Hepatocyte (in vitro differentiated cells): ENCODE measurements at regions not wholly inside any gene's neighbourhood (a gene's known extent, or its start where the extent isn't known, plus 50 kb on each side); places are given as distances from the start of the nearest gene placed in this dataset.

ENCODE experiments used
- DNase-seq: peaks from one replicate; pipeline ENCODE4 v3.0.0-alpha.2; 2016; ENCODE audit warnings: low spot score
- H2AFZ ChIP-seq: fragments of 200-600 bp; sonication (generic); 2 replicates; pipeline ENCODE4 v1.6.0; 2016; ENCODE audit warnings: antibody characterized with exemption, mild to moderate bottlenecking
- H3K27ac ChIP-seq: fragments of 200-600 bp; sonication (generic); 2 replicates; pipeline ENCODE4 v1.5.1; 2016; ENCODE audit warnings: mild to moderate bottlenecking
- H3K27me3 ChIP-seq: fragments of 200-600 bp; sonication (generic); 2 replicates; pipeline ENCODE4 v1.6.1; 2016
- H3K36me3 ChIP-seq: fragments of 200-600 bp; sonication (generic); replicated peaks from 2 replicates; pipeline ENCODE4 v1.5.1; 2016; ENCODE audit warnings: low read depth; ENCODE audit not compliant: insufficient read depth
- H3K4me1 ChIP-seq: fragments of 200-600 bp; sonication (generic); 2 replicates; pipeline ENCODE4 v1.5.1; 2016; ENCODE audit warnings: mild to moderate bottlenecking, moderate library complexity; ENCODE audit not compliant: insufficient read depth
- H3K4me2 ChIP-seq: fragments of 200-600 bp; sonication (generic); 2 replicates; pipeline ENCODE4 v1.6.0; 2016
- H3K4me3 ChIP-seq: fragments of 200-600 bp; sonication (generic); 2 replicates; pipeline ENCODE4 v1.5.1; 2016; ENCODE audit warnings: mild to moderate bottlenecking
- H3K79me2 ChIP-seq: fragments of 200-600 bp; sonication (generic); 2 replicates; pipeline ENCODE4 v1.6.0; 2017; ENCODE audit warnings: mild to moderate bottlenecking
- H3K9me2 ChIP-seq: fragments of 200-600 bp; sonication (generic); replicated peaks from 2 replicates; pipeline ENCODE4 v1.6.0; 2017; ENCODE audit warnings: mild to moderate bottlenecking; ENCODE audit not compliant: insufficient read depth
- H3K9me3 ChIP-seq: fragments of 200-600 bp; sonication (generic); 2 replicates; pipeline ENCODE4 v1.5.1; 2016; ENCODE audit warnings: low read depth, mild to moderate bottlenecking
- H4K20me1 ChIP-seq: fragments of 200-600 bp; sonication (generic); 2 replicates; pipeline ENCODE4 v1.6.0; 2016; ENCODE audit warnings: mild to moderate bottlenecking; ENCODE audit not compliant: insufficient read depth, poor library complexity, severe bottlenecking
- EZH2 ChIP-seq: fragments of 200-600 bp; sonication (generic); IDR thresholded peaks from 2 replicates; pipeline ENCODE4 v1.6.1; 2016; ENCODE audit warnings: antibody characterized with exemption, mild to moderate bottlenecking, borderline replicate concordance
- EZH2phosphoT487 ChIP-seq: fragments of 200-600 bp; sonication (generic); IDR thresholded peaks from one replicate; pipeline ENCODE4 v1.6.1; 2018; ENCODE audit warnings: antibody characterized with exemption, mild to moderate bottlenecking, low read depth, moderate library complexity; ENCODE audit not compliant: unreplicated experiment, severe bottlenecking
- whole genome bisulfite sequencing: methylation state at CpG from one replicate; pipeline ENCODE4 v1.1.6; 2016; ENCODE audit warnings: low lambda C conversion rate; ENCODE audit errors: missing lambda C conversion rate; 5-methylcytosine and 5-hydroxymethylcytosine counted together
- TF ChIP-seq, protein P1 (sequence below): fragments of 200-600 bp; sonication (generic); IDR thresholded peaks from 2 replicates; pipeline ENCODE4 v1.5.1; 2016; ENCODE audit warnings: antibody characterized with exemption, mild to moderate bottlenecking; ENCODE audit not compliant: poor library complexity

DNA sequence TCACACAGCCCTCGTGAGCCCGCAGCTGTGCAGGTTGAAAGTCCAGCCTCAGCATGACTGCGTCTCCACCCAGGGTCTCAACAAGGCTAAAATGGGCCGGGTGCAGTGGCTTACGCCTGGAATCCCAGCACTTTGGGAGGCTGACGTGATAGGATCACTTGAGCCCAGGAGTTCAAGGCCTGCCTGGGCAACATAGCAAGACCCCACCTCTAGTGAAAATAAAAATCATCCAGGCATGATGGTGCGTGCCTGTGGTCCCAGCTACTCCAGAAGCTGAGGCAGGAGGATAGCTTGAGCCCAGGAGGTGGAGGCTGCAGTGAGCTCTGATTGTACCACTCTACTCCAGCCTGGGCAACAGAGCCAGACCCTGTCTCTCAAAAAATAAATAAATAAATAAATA is 100.8 kb upstream of the PRR5 start:
- no peak overlapping the region for H3K4me3 ChIP-seq
- H3K4me1 ChIP-seq, result no peaks in the 10 kb centered on the region
- no peak overlapping the region for H2AFZ ChIP-seq
- H4K20me1 ChIP-seq, result no peaks in the 10 kb centered on the region
- no peaks in the 10 kb centered on the region for H3K79me2 ChIP-seq
- no peaks in the 10 kb centered on the region for H3K9me3 ChIP-seq
- no peak for DNase-seq
- no peak overlapping the region for H3K4me2 ChIP-seq
- WGBS, result 85% methylated on average over 7 of the region's 7 CpGs
- no peak for TF ChIP-seq EZH2phosphoT487
- no peak for TF ChIP-seq EZH2
- TF ChIP-seq, protein P1, sequence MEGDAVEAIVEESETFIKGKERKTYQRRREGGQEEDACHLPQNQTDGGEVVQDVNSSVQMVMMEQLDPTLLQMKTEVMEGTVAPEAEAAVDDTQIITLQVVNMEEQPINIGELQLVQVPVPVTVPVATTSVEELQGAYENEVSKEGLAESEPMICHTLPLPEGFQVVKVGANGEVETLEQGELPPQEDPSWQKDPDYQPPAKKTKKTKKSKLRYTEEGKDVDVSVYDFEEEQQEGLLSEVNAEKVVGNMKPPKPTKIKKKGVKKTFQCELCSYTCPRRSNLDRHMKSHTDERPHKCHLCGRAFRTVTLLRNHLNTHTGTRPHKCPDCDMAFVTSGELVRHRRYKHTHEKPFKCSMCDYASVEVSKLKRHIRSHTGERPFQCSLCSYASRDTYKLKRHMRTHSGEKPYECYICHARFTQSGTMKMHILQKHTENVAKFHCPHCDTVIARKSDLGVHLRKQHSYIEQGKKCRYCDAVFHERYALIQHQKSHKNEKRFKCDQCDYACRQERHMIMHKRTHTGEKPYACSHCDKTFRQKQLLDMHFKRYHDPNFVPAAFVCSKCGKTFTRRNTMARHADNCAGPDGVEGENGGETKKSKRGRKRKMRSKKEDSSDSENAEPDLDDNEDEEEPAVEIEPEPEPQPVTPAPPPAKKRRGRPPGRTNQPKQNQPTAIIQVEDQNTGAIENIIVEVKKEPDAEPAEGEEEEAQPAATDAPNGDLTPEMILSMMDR, result no peak
- no peaks in the 10 kb centered on the region for H3K9me2 ChIP-seq
- no peaks in the 10 kb centered on the region for H3K36me3 ChIP-seq
- no peaks in the 10 kb centered on the region for H3K27me3 ChIP-seq
- no peak overlapping the region for H3K27ac ChIP-seq

DNA sequence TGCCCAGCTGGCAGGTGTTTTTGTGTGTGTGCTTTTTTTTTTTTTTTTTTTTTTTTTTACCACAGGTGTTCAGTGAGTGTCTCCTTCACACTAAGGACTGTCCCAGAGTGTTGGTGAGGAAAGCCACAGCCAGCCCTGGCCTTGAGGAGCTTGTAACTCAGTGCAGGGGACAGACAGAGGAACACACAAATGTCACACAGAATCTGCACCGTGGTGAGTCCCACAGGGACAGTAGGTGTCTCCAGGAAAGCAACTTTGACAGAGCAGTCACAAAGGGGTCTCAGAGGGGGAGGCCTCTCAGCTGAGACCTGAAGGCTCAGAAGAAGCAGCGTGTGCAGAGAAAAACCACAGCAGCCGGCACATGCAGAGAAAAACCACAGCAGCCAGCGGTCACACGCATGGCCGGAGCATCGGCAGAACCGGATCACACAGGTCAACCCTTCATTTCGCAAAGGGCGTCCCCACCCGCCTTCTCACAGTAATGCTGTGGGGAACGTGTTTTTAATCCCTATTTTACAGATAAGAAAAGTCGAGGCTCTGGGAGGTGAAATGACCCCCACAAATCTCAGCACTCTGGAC is 101.7 kb upstream of the PRR5 start:
- H3K9me3 ChIP-seq, result no peaks in the 10 kb centered on the region
- H3K27ac ChIP-seq, result no peak overlapping the region
- no peaks in the 10 kb centered on the region for H3K27me3 ChIP-seq
- DNase-seq, result no peak
- TF ChIP-seq EZH2phosphoT487 (no peak), EZH2 (no peak)
- TF ChIP-seq, protein P1, result no peak
- H2AFZ ChIP-seq, result no peak overlapping the region
- H3K36me3 ChIP-seq, result no peaks in the 10 kb centered on the region
- H3K4me3 ChIP-seq, result no peak overlapping the region
- no peaks in the 10 kb centered on the region for H4K20me1 ChIP-seq
- H3K79me2 ChIP-seq, result no peaks in the 10 kb centered on the region
- WGBS, result 88% methylated on average over 13 of the region's 13 CpGs
- H3K4me2 ChIP-seq, result no peak overlapping the region
- no peaks in the 10 kb centered on the region for H3K9me2 ChIP-seq
- H3K4me1 ChIP-seq, result no peaks in the 10 kb centered on the region

DNA sequence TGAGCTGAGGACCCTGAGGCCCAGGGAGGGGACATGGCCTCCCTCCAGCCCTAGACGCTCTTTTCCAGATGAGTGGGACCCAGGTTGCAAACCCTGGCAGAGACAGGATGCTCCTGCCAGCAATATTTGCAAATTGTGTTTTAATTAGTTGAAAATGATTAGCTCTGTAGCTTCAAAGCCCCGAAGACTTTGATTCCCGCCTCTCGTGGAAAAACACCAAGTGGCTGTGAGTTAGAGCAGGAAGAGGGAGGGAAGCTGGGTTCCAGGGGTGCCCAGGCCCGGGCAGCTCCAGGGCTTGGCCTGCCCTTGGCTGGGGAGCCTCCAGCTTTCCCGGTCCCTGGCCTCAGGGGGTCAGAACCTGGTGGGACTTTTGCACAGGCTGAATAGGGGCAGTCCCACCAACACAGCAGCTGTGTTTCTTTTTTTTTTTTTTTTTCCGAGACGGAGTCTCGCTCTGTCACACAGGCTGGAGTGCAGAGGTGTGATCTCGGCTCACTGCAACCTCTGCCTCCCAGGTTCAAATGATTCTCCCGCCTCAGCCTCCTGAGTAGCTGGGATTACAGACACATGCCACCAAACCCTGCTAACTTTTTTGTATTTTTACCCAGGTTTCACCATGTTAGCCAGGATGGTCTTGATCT is 101.6 kb upstream of the RTL6 start:
- Histone ChIP-seq H3K4me2 (no peak overlapping the region), H3K4me1 (no peaks in the 10 kb centered on the region), H3K4me3 (no peak overlapping the region), H3K79me2 (no peaks in the 10 kb centered on the region), H3K9me2 (no peaks in the 10 kb centered on the region), H2AFZ (no peak overlapping the region), H3K27me3 (no peaks in the 10 kb centered on the region), H4K20me1 (no peaks in the 10 kb centered on the region), H3K27ac (no peak overlapping the region), H3K9me3 (no peaks in the 10 kb centered on the region), H3K36me3 (no peaks in the 10 kb centered on the region)
- no peak for TF ChIP-seq EZH2phosphoT487
- TF ChIP-seq EZH2, result no peak
- TF ChIP-seq, protein P1, result no peak
- WGBS, result 88% methylated on average over 10 of the region's 11 CpGs
- no peak for DNase-seq
